ENCODE measurements at regions not wholly inside any gene's neighbourhood (a gene's known extent, or its start where the extent isn't known, plus 50 kb on each side); places are given as distances from the start of the nearest gene placed in this dataset.

DNA sequence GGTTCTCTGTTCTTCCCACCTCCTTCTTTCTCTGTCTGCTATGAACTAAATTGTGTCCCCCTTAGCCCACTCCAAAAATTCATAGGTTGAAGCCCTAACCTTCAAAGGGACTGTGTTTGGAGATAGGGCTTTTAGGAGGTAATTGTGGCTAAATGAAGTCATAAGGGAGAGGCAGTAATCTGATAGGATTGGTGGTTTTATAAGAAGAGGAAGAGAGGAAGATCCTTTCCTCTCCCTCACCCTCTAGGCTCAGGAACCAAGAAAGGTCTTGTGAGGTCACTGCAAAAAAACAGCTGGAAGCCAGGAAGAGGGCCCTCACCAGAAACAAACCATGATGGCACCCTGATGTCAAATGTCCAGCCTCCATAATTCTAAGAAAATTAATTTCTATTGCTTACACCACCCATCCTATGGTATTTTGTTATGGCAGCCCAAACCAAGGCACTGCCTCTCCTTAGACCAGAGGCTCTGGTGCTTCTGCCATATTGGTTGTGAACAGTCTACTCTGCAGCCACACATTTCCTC lies 135.1 kb upstream of the COL21A1 start:
- DNase-seq (ENCODE audit: low spot score) (no peak), ATAC-seq (no peak)
- H3K27ac ChIP-seq (ENCODE audit: low read depth) = no peak overlapping the region
- H2AFZ ChIP-seq = no peak overlapping the region
- no peak overlapping the region for H3K4me3 ChIP-seq
- H4K20me1 ChIP-seq (replicated peaks; ENCODE audit: insufficient read depth) = no peaks in the 10 kb centered on the region
- 0 out of 2 replicates have a peak, but pooled peaks cover 9% of the 10 kb centered on the region for H3K9me2 ChIP-seq (ENCODE audit: insufficient read depth)
- H3K79me2 ChIP-seq (replicated peaks; ENCODE audit: insufficient read depth) = no peaks in the 10 kb centered on the region
- no peaks in the 10 kb centered on the region for H3K36me3 Mint-ChIP-seq (ENCODE audit: low read depth)
- no peaks in the 10 kb centered on the region for H3K36me3 ChIP-seq (ENCODE audit: insufficient read depth)
- no peak overlapping the region for H3K4me2 ChIP-seq
- TF ChIP-seq, protein P1, sequence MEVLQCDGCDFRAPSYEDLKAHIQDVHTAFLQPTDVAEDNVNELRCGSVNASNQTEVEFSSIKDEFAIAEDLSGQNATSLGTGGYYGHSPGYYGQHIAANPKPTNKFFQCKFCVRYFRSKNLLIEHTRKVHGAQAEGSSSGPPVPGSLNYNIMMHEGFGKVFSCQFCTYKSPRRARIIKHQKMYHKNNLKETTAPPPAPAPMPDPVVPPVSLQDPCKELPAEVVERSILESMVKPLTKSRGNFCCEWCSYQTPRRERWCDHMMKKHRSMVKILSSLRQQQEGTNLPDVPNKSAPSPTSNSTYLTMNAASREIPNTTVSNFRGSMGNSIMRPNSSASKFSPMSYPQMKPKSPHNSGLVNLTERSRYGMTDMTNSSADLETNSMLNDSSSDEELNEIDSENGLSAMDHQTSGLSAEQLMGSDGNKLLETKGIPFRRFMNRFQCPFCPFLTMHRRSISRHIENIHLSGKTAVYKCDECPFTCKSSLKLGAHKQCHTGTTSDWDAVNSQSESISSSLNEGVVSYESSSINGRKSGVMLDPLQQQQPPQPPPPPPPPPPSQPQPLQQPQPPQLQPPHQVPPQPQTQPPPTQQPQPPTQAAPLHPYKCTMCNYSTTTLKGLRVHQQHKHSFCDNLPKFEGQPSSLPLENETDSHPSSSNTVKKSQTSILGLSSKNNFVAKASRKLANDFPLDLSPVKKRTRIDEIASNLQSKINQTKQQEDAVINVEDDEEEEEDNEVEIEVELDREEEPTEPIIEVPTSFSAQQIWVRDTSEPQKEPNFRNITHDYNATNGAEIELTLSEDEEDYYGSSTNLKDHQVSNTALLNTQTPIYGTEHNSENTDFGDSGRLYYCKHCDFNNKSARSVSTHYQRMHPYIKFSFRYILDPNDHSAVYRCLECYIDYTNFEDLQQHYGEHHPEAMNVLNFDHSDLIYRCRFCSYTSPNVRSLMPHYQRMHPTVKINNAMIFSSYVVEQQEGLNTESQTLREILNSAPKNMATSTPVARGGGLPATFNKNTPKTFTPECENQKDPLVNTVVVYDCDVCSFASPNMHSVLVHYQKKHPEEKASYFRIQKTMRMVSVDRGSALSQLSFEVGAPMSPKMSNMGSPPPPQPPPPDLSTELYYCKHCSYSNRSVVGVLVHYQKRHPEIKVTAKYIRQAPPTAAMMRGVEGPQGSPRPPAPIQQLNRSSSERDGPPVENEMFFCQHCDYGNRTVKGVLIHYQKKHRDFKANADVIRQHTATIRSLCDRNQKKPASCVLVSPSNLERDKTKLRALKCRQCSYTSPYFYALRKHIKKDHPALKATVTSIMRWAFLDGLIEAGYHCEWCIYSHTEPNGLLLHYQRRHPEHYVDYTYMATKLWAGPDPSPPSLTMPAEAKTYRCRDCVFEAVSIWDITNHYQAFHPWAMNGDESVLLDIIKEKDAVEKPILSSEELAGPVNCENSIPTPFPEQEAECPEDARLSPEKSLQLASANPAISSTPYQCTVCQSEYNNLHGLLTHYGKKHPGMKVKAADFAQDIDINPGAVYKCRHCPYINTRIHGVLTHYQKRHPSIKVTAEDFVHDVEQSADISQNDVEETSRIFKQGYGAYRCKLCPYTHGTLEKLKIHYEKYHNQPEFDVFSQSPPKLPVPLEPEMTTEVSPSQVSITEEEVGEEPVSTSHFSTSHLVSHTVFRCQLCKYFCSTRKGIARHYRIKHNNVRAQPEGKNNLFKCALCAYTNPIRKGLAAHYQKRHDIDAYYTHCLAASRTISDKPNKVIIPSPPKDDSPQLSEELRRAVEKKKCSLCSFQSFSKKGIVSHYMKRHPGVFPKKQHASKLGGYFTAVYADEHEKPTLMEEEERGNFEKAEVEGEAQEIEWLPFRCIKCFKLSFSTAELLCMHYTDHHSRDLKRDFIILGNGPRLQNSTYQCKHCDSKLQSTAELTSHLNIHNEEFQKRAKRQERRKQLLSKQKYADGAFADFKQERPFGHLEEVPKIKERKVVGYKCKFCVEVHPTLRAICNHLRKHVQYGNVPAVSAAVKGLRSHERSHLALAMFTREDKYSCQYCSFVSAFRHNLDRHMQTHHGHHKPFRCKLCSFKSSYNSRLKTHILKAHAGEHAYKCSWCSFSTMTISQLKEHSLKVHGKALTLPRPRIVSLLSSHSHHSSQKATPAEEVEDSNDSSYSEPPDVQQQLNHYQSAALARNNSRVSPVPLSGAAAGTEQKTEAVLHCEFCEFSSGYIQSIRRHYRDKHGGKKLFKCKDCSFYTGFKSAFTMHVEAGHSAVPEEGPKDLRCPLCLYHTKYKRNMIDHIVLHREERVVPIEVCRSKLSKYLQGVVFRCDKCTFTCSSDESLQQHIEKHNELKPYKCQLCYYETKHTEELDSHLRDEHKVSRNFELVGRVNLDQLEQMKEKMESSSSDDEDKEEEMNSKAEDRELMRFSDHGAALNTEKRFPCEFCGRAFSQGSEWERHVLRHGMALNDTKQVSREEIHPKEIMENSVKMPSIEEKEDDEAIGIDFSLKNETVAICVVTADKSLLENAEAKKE (CRISPR knock-in tag; IDR thresholded peaks at IDR 0.05) = no peak
- TF ChIP-seq, protein P2, sequence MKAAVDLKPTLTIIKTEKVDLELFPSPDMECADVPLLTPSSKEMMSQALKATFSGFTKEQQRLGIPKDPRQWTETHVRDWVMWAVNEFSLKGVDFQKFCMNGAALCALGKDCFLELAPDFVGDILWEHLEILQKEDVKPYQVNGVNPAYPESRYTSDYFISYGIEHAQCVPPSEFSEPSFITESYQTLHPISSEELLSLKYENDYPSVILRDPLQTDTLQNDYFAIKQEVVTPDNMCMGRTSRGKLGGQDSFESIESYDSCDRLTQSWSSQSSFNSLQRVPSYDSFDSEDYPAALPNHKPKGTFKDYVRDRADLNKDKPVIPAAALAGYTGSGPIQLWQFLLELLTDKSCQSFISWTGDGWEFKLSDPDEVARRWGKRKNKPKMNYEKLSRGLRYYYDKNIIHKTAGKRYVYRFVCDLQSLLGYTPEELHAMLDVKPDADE (IDR thresholded peaks at IDR 0.05) = no peak
- H3K27me3 ChIP-seq (ENCODE audit: insufficient read depth) = no peaks in the 10 kb centered on the region
- H3K27ac Mint-ChIP-seq = no peak overlapping the region
- H3K27me3 Mint-ChIP-seq (ENCODE audit: insufficient read depth, low read depth, poor library complexity) = peaks cover 2% of the 10 kb centered on the region
- H3K4me1 ChIP-seq (ENCODE audit: insufficient read depth) = no peaks in the 10 kb centered on the region; the same call in 1 of the 2 replicates
- peaks cover 5% of the 10 kb centered on the region for H3K4me1 Mint-ChIP-seq
- H3K4me3 Mint-ChIP-seq = no peak overlapping the region
- no peaks in the 10 kb centered on the region; the same call in 2 of the 3 replicates for H3K9me3 Mint-ChIP-seq
- no peaks in the 10 kb centered on the region for H3F3A ChIP-seq (replicated peaks; ENCODE audit: low read depth)

DNA sequence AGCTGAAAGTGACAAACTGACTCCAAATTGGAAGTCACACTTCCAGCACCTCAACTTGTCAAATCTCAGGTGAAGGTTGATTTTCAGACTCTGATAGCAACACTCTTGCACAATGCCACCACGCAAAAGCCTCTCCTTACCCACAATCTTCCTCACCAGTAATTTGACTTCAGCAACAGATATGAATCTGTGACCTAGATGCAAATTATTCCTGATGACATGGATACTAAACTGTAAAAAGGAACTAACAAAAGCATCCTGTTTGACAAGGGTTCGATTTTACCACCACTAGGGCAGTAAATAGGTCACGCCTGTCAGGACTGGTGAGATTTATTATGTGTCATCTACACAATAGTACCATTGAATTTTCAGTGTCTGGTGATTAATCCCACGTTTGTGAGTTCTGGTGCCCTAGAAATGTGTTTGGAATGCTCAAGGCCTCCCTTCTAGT lies 134.4 kb upstream of the COL21A1 start:
- H3K36me3 ChIP-seq (ENCODE audit: insufficient read depth) = no peaks in the 10 kb centered on the region
- DNase-seq (ENCODE audit: low spot score) (no peak), ATAC-seq (no peak)
- no peaks in the 10 kb centered on the region; the same call in 2 of the 3 replicates for H3K9me3 Mint-ChIP-seq
- no peak overlapping the region for H3K4me3 Mint-ChIP-seq
- H3K4me1 Mint-ChIP-seq = peaks cover 4% of the 10 kb centered on the region
- no peaks in the 10 kb centered on the region for H3K27me3 ChIP-seq (ENCODE audit: insufficient read depth)
- no peak overlapping the region for H3K27ac Mint-ChIP-seq
- no peaks in the 10 kb centered on the region for H4K20me1 ChIP-seq (replicated peaks; ENCODE audit: insufficient read depth)
- H3K27ac ChIP-seq (ENCODE audit: low read depth) = no peak overlapping the region
- H3F3A ChIP-seq (replicated peaks; ENCODE audit: low read depth) = no peaks in the 10 kb centered on the region
- H3K4me1 ChIP-seq (ENCODE audit: insufficient read depth) = no peaks in the 10 kb centered on the region; the same call in 1 of the 2 replicates
- no peak overlapping the region for H3K4me3 ChIP-seq
- H2AFZ ChIP-seq = no peak overlapping the region
- peaks cover 2% of the 10 kb centered on the region for H3K27me3 Mint-ChIP-seq (ENCODE audit: insufficient read depth, low read depth, poor library complexity)
- H3K36me3 Mint-ChIP-seq (ENCODE audit: low read depth) = no peaks in the 10 kb centered on the region
- H3K4me2 ChIP-seq = no peak overlapping the region
- no peaks in the 10 kb centered on the region for H3K79me2 ChIP-seq (replicated peaks; ENCODE audit: insufficient read depth)
- 0 out of 2 replicates have a peak, but pooled peaks cover 9% of the 10 kb centered on the region for H3K9me2 ChIP-seq (ENCODE audit: insufficient read depth)
- TF ChIP-seq STAT1 (IDR thresholded peaks at IDR 0.05; ENCODE audit: unreplicated experiment) (no peak), POLR2AphosphoS5 (IDR thresholded peaks at IDR 0.05; ENCODE audit: low read depth) (no peak)
- TF ChIP-seq, protein P1 (CRISPR knock-in tag; IDR thresholded peaks at IDR 0.05) = no peak
